A673 (cell line): ENCODE measurements at regions not wholly inside any gene's neighbourhood (a gene's known extent, or its start where the extent isn't known, plus 50 kb on each side); places are given as distances from the start of the nearest gene placed in this dataset.

Experiments used
- CTCF ChIP-seq: fragments of 300-800, 200-600 bp; sonication (generic); conservative IDR thresholded peaks from 2 replicates; pipeline ENCODE4 v1.5.1; 2017; ENCODE audit warnings: low read depth, mild to moderate bottlenecking, antibody characterized with exemption, low read length, moderate library complexity, mixed read lengths
- EZH2 ChIP-seq: fragments of 200-600 bp; sonication (generic); IDR thresholded peaks from 2 replicates; pipeline ENCODE4 v1.6.1; 2017; ENCODE audit warnings: borderline replicate concordance, low read depth, mild to moderate bottlenecking, mixed read lengths, antibody characterized with exemption, low read length; ENCODE audit not compliant: poor library complexity, severe bottlenecking

GRCh38 chr7:52656098-52656497, 379.3 kb upstream of the POM121L12 start:
- TF ChIP-seq EZH2 (no peak), CTCF (no peak)
